ENCODE measurements at regions not wholly inside any gene's neighbourhood (a gene's known extent, or its start where the extent isn't known, plus 50 kb on each side); places are given as distances from the start of the nearest gene placed in this dataset.

DNA sequence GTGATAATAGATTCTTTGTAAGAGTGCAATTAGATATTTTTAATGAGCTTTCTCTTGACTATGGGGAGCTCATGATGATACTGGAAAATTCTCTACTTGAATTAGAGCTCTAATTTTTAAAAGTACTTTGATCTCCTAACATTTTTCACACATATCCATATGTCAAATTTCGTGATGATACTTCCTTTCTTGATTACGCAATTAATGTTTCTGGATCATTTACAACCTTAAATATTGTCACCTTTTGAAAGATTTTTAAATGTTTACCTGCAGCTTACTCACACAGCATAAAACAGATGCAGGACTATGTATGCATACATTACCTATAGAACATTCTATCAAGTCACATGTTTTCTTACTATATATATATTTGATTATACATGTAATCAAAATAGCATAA, 598.5 kb upstream of the DSEL start:
- Mint-ChIP-seq H3K4me3 (no peak overlapping the region), H3K9me3 (no peaks in the 10 kb centered on the region), H3K36me3 (no peaks in the 10 kb centered on the region), H3K4me1 (no peaks in the 10 kb centered on the region), H3K27ac (no peak overlapping the region), H3K27me3 (no peaks in the 10 kb centered on the region)
- no peak for DNase-seq
- ATAC-seq (replicated peaks): no peak

- no peaks in the 10 kb centered on the region for H3K36me3 Mint-ChIP-seq
- H3K9me3 Mint-ChIP-seq: no peaks in the 10 kb centered on the region
- ATAC-seq (replicated peaks) (no peak), DNase-seq (no peak)
- H3K4me3 Mint-ChIP-seq: no peak overlapping the region
- no peaks in the 10 kb centered on the region for H3K27me3 Mint-ChIP-seq
- H3K4me1 Mint-ChIP-seq: no peaks in the 10 kb centered on the region
- no peak overlapping the region for H3K27ac Mint-ChIP-seq
Observed at GRCh38 chr18:68104036-68104435, 587.5 kb upstream of the DSEL start.

DNA sequence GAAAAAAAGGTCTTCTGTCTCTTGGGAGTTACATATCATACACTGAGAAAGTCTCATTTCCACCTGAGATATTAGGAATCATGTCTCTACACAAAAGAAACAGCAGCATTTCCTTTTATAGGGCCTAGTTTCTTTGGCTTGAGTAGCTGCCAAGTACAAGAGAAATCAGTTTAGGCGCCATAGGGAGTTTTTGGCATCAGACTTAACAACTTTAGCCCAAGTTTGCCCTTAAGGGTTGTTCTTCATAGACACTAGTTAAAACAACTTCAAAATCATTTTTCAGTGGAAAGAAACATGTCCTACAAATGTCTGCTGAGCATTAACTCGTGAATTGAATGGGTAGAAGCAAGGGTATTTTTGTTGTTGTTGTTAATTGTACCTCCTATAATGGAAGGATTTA, 587.0 kb upstream of the DSEL start:
- H3K27me3 Mint-ChIP-seq: no peaks in the 10 kb centered on the region
- H3K27ac Mint-ChIP-seq: no peak overlapping the region
- H3K4me3 Mint-ChIP-seq: no peak overlapping the region
- H3K36me3 Mint-ChIP-seq: no peaks in the 10 kb centered on the region
- no peak for DNase-seq
- H3K9me3 Mint-ChIP-seq: no peaks in the 10 kb centered on the region
- ATAC-seq (replicated peaks): no peak
- H3K4me1 Mint-ChIP-seq: no peaks in the 10 kb centered on the region

GRCh38 chr18:68102117-68102516, 585.6 kb upstream of the DSEL start:
- DNase-seq: no peak
- Mint-ChIP-seq H3K9me3 (no peaks in the 10 kb centered on the region), H3K4me3 (no peak overlapping the region), H3K36me3 (no peaks in the 10 kb centered on the region), H3K27me3 (no peaks in the 10 kb centered on the region), H3K27ac (no peak overlapping the region), H3K4me1 (no peaks in the 10 kb centered on the region)
- ATAC-seq (replicated peaks): no peak

GRCh38 chr18:68098655-68099054, 582.1 kb upstream of the DSEL start:
- Mint-ChIP-seq H3K27me3 (no peaks in the 10 kb centered on the region), H3K4me1 (no peaks in the 10 kb centered on the region)

GRCh38 chr18:68086481-68086880, 570.0 kb upstream of the DSEL start:
- DNase-seq (no peak), ATAC-seq (replicated peaks) (no peak)
- no peak overlapping the region for H3K4me3 Mint-ChIP-seq
- no peaks in the 10 kb centered on the region for H3K27me3 Mint-ChIP-seq
- H3K36me3 Mint-ChIP-seq: no peaks in the 10 kb centered on the region
- no peaks in the 10 kb centered on the region for H3K9me3 Mint-ChIP-seq
- no peaks in the 10 kb centered on the region for H3K4me1 Mint-ChIP-seq
- H3K27ac Mint-ChIP-seq: no peak overlapping the region

More at GRCh38 chr18:68098655-68099054, 582.1 kb upstream of the DSEL start:
- Mint-ChIP-seq H3K36me3 (no peaks in the 10 kb centered on the region), H3K4me3 (no peak overlapping the region), H3K9me3 (no peaks in the 10 kb centered on the region), H3K27ac (no peak overlapping the region)
- ATAC-seq (replicated peaks) (no peak), DNase-seq (no peak)

- H3K27me3 Mint-ChIP-seq: no peaks in the 10 kb centered on the region
- no peaks in the 10 kb centered on the region for H3K4me1 Mint-ChIP-seq
- H3K9me3 Mint-ChIP-seq: no peaks in the 10 kb centered on the region
- no peak overlapping the region for H3K4me3 Mint-ChIP-seq
- no peak for ATAC-seq (replicated peaks)
- no peak for DNase-seq
- no peak overlapping the region for H3K27ac Mint-ChIP-seq
- no peaks in the 10 kb centered on the region for H3K36me3 Mint-ChIP-seq
Observed at GRCh38 chr18:68085251-68085650, 568.7 kb upstream of the DSEL start.

DNA sequence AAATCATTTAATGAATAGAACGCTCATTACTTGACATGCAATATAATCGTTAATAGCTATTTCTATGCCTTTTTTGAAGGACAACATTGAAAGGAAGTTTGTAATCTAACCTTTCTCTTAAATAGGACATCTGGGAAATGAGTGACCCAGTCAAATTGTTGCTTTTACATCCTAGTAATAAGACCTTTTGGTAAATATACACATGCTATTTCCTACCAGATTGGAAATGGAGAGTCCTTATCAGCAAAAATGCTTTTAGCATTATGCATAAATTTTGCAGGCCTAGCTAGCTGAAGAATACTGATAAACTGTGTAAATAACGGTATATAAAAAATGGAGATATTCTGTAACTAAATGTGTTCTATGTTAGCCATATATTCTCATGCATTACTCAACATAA, 567.3 kb upstream of the DSEL start:
- Mint-ChIP-seq H3K4me1 (no peaks in the 10 kb centered on the region), H3K27me3 (no peaks in the 10 kb centered on the region), H3K9me3 (no peaks in the 10 kb centered on the region), H3K36me3 (no peaks in the 10 kb centered on the region), H3K4me3 (no peak overlapping the region), H3K27ac (no peak overlapping the region)
- DNase-seq (no peak), ATAC-seq (replicated peaks) (no peak)

DNA sequence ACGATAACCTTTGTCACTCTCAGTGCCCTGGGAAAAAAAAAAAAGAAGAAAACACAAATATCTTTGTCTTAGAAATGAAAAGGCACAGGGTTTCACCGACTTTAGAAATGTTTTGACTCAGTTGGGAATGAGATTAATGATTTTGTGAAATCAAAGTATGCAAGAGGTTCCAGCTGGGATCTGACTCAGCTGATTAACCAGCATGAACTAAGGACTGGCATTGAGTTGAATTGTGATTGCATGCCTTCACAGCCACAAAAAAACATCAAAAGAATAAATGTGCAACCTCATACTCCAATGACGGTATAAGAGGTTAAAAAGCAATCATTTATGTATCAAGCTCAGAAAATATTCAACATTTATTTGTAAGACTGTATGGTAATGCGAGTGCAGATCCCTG, 566.6 kb upstream of the DSEL start:
- H3K36me3 Mint-ChIP-seq: no peaks in the 10 kb centered on the region
- ATAC-seq (replicated peaks): no peak
- H3K4me1 Mint-ChIP-seq: no peaks in the 10 kb centered on the region
- no peak for DNase-seq
- no peak overlapping the region for H3K27ac Mint-ChIP-seq
- no peaks in the 10 kb centered on the region for H3K9me3 Mint-ChIP-seq
- no peak overlapping the region for H3K4me3 Mint-ChIP-seq
- no peaks in the 10 kb centered on the region for H3K27me3 Mint-ChIP-seq

GRCh38 chr18:68072744-68073143, 556.2 kb upstream of the DSEL start:
- ATAC-seq (replicated peaks): no peak
- Mint-ChIP-seq H3K27me3 (no peaks in the 10 kb centered on the region), H3K27ac (no peak overlapping the region), H3K4me3 (no peak overlapping the region), H3K36me3 (no peaks in the 10 kb centered on the region), H3K9me3 (peaks cover 6 to 10% of the 10 kb centered on the region in 2 donors), H3K4me1 (no peaks in the 10 kb centered on the region)
- DNase-seq: no peak

- no peak for DNase-seq
- no peaks in the 10 kb centered on the region for H3K9me3 Mint-ChIP-seq
Observed at GRCh38 chr18:68060871-68061270, 544.4 kb upstream of the DSEL start.

DNA sequence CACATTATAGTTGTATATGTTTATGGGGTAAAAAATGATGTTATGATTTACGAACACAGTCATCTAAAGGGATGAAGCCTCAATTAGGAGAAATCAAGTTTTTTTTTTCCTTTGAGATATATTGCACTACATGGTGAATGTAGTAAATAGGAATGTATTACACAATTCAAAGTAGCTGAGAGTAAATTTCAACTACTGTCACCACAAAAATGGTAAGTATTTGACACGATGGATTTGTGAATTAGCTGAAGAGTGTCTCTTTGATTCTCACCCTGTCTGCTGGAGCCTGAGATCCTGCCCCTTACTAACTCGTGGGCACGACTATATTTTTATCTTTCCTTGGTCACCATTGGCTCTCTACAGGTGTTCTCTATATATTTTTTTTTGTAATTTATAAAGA, 540.4 kb upstream of the DSEL start:
- no peaks in the 10 kb centered on the region for H3K27me3 Mint-ChIP-seq
- no peaks in the 10 kb centered on the region for H3K4me1 Mint-ChIP-seq
- H3K36me3 Mint-ChIP-seq: no peaks in the 10 kb centered on the region
- no peak overlapping the region for H3K27ac Mint-ChIP-seq
- no peaks in the 10 kb centered on the region for H3K9me3 Mint-ChIP-seq
- no peak overlapping the region for H3K4me3 Mint-ChIP-seq
- ATAC-seq (replicated peaks) (no peak), DNase-seq (no peak)

More at GRCh38 chr18:68060871-68061270, 544.4 kb upstream of the DSEL start:
- no peaks in the 10 kb centered on the region for H3K4me1 Mint-ChIP-seq
- no peaks in the 10 kb centered on the region for H3K36me3 Mint-ChIP-seq
- H3K27me3 Mint-ChIP-seq: no peaks in the 10 kb centered on the region
- H3K27ac Mint-ChIP-seq: no peak overlapping the region
- H3K4me3 Mint-ChIP-seq: no peak overlapping the region
- no peak for ATAC-seq (replicated peaks)

DNA sequence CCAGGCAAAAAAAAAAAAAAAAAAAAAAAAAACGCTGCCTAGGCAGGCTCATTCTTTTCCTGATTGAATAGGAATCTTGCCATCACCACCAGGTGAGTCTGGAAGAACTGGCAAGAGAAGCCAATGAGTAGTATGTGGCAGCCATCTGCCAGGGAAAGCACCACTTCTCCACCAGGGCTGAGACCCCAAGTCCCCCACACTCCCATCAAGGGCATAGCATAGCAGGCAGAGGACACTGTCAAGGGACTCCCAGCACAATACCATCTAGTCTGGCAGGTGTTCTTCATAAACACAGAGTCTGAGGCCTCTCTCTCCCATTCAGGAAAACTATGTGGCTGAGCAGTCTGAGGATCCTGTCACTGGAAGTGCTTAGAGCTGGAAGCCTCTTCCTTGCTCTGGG, 538.1 kb upstream of the DSEL start:
- no peak overlapping the region for H3K27ac Mint-ChIP-seq
- no peak for ATAC-seq (replicated peaks)
- DNase-seq: no peak
- no peaks in the 10 kb centered on the region for H3K9me3 Mint-ChIP-seq
- no peaks in the 10 kb centered on the region for H3K27me3 Mint-ChIP-seq
- no peaks in the 10 kb centered on the region for H3K4me1 Mint-ChIP-seq
- no peak overlapping the region for H3K4me3 Mint-ChIP-seq
- H3K36me3 Mint-ChIP-seq: no peaks in the 10 kb centered on the region

- ATAC-seq (replicated peaks): no peak
- H3K4me1 Mint-ChIP-seq: no peaks in the 10 kb centered on the region
- DNase-seq: no peak
- H3K27ac Mint-ChIP-seq: no peak overlapping the region
- no peaks in the 10 kb centered on the region for H3K27me3 Mint-ChIP-seq
- H3K9me3 Mint-ChIP-seq: no peaks in the 10 kb centered on the region
- H3K36me3 Mint-ChIP-seq: no peaks in the 10 kb centered on the region
- no peak overlapping the region for H3K4me3 Mint-ChIP-seq
Observed at GRCh38 chr18:68053290-68053689, 536.8 kb upstream of the DSEL start.

GRCh38 chr18:68041327-68041726, 524.8 kb upstream of the DSEL start:
- H3K9me3 Mint-ChIP-seq: no peaks in the 10 kb centered on the region
- DNase-seq (no peak), ATAC-seq (replicated peaks) (no peak)
- no peaks in the 10 kb centered on the region for H3K36me3 Mint-ChIP-seq
- no peaks in the 10 kb centered on the region for H3K4me1 Mint-ChIP-seq
- H3K27ac Mint-ChIP-seq: no peak overlapping the region
- H3K27me3 Mint-ChIP-seq: no peaks in the 10 kb centered on the region
- H3K4me3 Mint-ChIP-seq: no peak overlapping the region

- no peak overlapping the region for H3K4me3 Mint-ChIP-seq
- no peak overlapping the region for H3K27ac Mint-ChIP-seq
- H3K4me1 Mint-ChIP-seq: no peaks in the 10 kb centered on the region
- DNase-seq (no peak), ATAC-seq (replicated peaks) (no peak)
- H3K9me3 Mint-ChIP-seq: no peaks in the 10 kb centered on the region
- H3K36me3 Mint-ChIP-seq: no peaks in the 10 kb centered on the region
- H3K27me3 Mint-ChIP-seq: no peaks in the 10 kb centered on the region
Observed at GRCh38 chr18:68040198-68040597, 523.7 kb upstream of the DSEL start.
